SU-DHL-6 (cell line): ENCODE measurements at regions not wholly inside any gene's neighbourhood (a gene's known extent, or its start where the extent isn't known, plus 50 kb on each side); places are given as distances from the start of the nearest gene placed in this dataset.
"Not testable (repeated sequence)": the region's sequence is repeated elsewhere in the genome, so short reads cannot be mapped to it uniquely, and the experiment has no call there.

Experiments
- H2AFZ ChIP-seq: fragments of 200-600 bp; sonication (generic); 2 replicates; pipeline ENCODE4 v1.6.1; 2014; ENCODE audit warnings: low read depth, mild to moderate bottlenecking, moderate library complexity, mixed read lengths, antibody characterized with exemption, low read length; ENCODE audit not compliant: severe bottlenecking
- H3F3A ChIP-seq: fragments of 200-600 bp; shearing (Covaris generic); 2 replicates; pipeline ENCODE4 v1.6.0; 2016; ENCODE audit warnings: antibody characterized with exemption, mild to moderate bottlenecking; ENCODE audit not compliant: insufficient read depth
- H3K27ac ChIP-seq: fragments of 200-600 bp; sonication (generic); 2 replicates; pipeline ENCODE4 v1.5.1; 2016; ENCODE audit warnings: low read depth, mild to moderate bottlenecking, low read length, moderate library complexity, mixed read lengths
- H3K27me3 ChIP-seq: fragments of 200-600 bp; sonication (generic), shearing (Covaris generic); 2 replicates; pipeline ENCODE4 v1.6.0; 2014; ENCODE audit warnings: mild to moderate bottlenecking, low read length
- H3K36me3 ChIP-seq: fragments of 200-600 bp; sonication (generic); 2 replicates; pipeline ENCODE4 v1.6.1; 2014; ENCODE audit warnings: mild to moderate bottlenecking, low read length, mixed read lengths
- H3K4me2 ChIP-seq: fragments of 300-600, 200-600 bp; shearing (Covaris generic), sonication (generic); 2 replicates; pipeline ENCODE4 v1.6.0; 2014; ENCODE audit warnings: low read length, low read depth, mild to moderate bottlenecking; ENCODE audit not compliant: poor library complexity, severe bottlenecking
- H3K4me3 ChIP-seq: fragments of 200-600 bp; sonication (generic); 2 replicates; pipeline ENCODE4 v1.5.1; 2014; ENCODE audit warnings: antibody characterized with exemption, low read length, mild to moderate bottlenecking, mixed read lengths; ENCODE audit not compliant: insufficient read depth, poor library complexity, severe bottlenecking
- H3K79me2 ChIP-seq: fragments of 200-600 bp; sonication (generic); 2 replicates; pipeline ENCODE4 v1.6.1; 2014; ENCODE audit warnings: mild to moderate bottlenecking, low read length, moderate library complexity; ENCODE audit not compliant: insufficient read depth
- H3K9ac ChIP-seq: fragments of 200-600 bp; sonication (generic); 2 replicates; pipeline ENCODE4 v1.7.0; 2014; ENCODE audit warnings: mild to moderate bottlenecking, low read length
- H3K9me2 ChIP-seq: fragments of 200-600 bp; sonication (generic); replicated peaks from 2 replicates; pipeline ENCODE4 v1.6.1; 2014; ENCODE audit warnings: low read length; ENCODE audit not compliant: insufficient read depth
- H3K9me3 ChIP-seq: fragments of 200-600 bp; sonication (generic); 2 replicates; pipeline ENCODE4 v1.6.1; 2014; ENCODE audit warnings: low read length, mixed read lengths; ENCODE audit not compliant: insufficient read depth
- H4K20me1 ChIP-seq: fragments of 200-600 bp; sonication (generic); 2 replicates; pipeline ENCODE4 v1.6.1; 2014; ENCODE audit warnings: low read depth, mild to moderate bottlenecking, antibody characterized with exemption, low read length, moderate library complexity, mixed read lengths
- TF ChIP-seq, protein P1 (sequence below): fragments of 200-600 bp; sonication (generic); IDR thresholded peaks from one replicate; pipeline ENCODE4 v1.5.1; 2017; ENCODE audit warnings: antibody characterized with exemption, mild to moderate bottlenecking, low read length, moderate library complexity; ENCODE audit not compliant: insufficient read depth, poor library complexity, severe bottlenecking

DNA sequence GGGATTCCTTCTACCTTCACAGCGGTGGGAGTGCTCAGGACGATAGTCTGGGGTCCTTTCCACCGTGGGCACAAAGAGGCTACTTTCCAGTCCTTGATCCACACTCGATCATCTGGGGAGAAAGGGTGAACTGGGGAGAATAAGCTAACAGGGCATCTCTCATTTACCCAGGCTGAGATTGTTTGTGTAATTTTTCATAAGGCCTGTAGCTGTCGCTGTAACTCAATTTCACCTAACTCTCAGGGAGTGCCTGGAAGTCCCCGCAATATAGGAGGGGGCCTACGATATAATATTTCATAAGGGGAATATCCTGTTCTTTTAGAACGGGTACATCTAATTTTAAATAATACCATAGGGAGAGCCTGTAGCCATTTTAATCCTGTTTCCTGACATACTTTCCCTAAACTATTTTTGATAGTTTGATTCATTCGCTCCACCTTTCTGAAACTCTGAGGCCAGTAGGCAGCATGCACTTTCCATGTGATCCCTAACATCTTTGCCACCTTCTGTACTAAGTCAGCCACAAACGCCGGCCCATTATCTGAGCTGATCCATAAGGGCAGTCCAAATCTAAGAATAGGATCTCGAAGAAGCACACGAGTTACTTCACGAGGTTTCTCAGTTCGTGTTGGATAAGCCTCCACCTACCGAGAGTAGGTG lies 127.2 kb upstream of the CCZ1B start:
- H4K20me1 ChIP-seq, H3K9me3 ChIP-seq, H3K27ac ChIP-seq, H3K9me2 ChIP-seq, H3K9ac ChIP-seq, H3K4me3 ChIP-seq, H2AFZ ChIP-seq, H3K27me3 ChIP-seq, H3K79me2 ChIP-seq, H3K4me2 ChIP-seq, H3F3A ChIP-seq, H3K36me3 ChIP-seq: not testable (repeated sequence)
- TF ChIP-seq, protein P1, sequence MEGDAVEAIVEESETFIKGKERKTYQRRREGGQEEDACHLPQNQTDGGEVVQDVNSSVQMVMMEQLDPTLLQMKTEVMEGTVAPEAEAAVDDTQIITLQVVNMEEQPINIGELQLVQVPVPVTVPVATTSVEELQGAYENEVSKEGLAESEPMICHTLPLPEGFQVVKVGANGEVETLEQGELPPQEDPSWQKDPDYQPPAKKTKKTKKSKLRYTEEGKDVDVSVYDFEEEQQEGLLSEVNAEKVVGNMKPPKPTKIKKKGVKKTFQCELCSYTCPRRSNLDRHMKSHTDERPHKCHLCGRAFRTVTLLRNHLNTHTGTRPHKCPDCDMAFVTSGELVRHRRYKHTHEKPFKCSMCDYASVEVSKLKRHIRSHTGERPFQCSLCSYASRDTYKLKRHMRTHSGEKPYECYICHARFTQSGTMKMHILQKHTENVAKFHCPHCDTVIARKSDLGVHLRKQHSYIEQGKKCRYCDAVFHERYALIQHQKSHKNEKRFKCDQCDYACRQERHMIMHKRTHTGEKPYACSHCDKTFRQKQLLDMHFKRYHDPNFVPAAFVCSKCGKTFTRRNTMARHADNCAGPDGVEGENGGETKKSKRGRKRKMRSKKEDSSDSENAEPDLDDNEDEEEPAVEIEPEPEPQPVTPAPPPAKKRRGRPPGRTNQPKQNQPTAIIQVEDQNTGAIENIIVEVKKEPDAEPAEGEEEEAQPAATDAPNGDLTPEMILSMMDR, result peak; percentile 14

DNA sequence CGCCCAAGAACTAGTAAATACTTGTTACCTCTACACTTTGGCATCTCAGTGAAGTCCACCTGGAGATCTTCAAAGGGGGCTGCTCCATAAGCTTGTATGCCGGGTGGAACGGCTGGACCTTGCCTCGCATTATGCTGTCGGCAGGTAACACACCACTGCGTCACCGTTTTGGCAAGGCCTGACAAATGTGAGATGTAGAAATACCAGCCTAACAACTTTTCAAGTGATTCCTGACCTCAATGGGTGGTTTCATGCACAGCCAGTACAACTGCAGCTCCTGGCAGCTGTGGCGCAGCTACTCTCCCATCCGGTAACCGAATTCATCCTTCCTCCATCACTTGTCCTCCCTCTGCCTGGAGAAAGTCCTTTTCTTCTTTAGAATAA lies 127.7 kb upstream of the CCZ1B start:
- H3K27ac ChIP-seq, H2AFZ ChIP-seq, H3K9me2 ChIP-seq, H3K36me3 ChIP-seq, H3K4me2 ChIP-seq, H3K79me2 ChIP-seq, H3K4me3 ChIP-seq, H3K9ac ChIP-seq, H3K9me3 ChIP-seq, H4K20me1 ChIP-seq, H3K27me3 ChIP-seq, H3F3A ChIP-seq: not testable (repeated sequence)

DNA sequence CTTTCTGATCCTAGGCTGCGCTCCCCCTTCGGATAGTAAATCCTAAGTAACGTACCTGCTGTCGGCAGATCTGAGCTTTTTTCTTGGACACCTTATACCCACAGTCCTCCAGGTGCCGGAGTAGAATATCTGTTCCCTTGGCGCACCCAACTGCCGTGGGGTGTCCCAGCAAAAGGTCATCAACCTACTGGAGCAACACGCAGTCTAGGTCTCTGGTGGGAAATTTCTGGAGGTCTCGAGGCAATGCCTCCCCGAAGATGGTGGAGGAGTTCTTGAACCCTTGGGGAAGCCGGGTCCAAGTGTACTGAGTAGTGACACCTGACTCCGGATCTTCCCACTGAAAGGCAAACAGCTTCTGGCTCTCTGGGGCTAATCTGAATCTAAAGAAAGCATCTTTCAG lies 129.3 kb upstream of the CCZ1B start:
- not testable (repeated sequence) for H3K36me3 ChIP-seq, H3K9me2 ChIP-seq, H2AFZ ChIP-seq, H3F3A ChIP-seq, H3K4me3 ChIP-seq, H3K9me3 ChIP-seq, H3K27me3 ChIP-seq, H4K20me1 ChIP-seq, H3K27ac ChIP-seq, H3K9ac ChIP-seq, H3K79me2 ChIP-seq, H3K4me2 ChIP-seq

DNA sequence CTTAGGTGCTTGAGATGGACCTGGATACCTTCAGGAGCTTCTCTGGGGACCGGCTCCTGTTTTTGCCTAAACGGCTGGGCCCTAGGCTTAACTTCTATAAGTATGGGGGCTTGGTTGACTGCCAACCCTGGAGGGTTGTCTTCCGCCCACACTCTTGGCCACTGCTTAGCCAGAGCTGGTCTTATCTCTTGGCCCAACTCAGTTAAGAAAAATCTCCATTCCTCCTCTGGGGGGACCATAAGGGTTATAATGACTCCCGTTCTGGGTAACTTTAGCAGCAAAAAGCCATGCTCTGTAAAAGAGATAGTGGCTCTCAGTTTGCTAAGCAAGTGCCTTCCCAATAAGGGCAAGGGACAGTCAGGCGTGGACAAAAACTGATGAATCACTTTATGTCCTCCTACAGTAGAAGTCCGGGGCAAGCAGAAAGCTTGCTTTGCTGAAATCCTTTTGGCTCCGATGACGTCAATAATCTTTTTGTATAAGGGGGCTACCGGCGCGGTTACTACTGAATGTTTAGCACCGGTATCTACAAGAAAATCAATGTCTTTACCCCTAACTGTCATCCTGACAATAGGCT lies 130.0 kb upstream of the CCZ1B start:
- not testable (repeated sequence) for H3K27ac ChIP-seq, H3K79me2 ChIP-seq, H3K9me2 ChIP-seq, H3F3A ChIP-seq, H3K9me3 ChIP-seq, H3K4me3 ChIP-seq, H3K36me3 ChIP-seq, H3K27me3 ChIP-seq, H3K9ac ChIP-seq, H4K20me1 ChIP-seq, H3K4me2 ChIP-seq, H2AFZ ChIP-seq

DNA sequence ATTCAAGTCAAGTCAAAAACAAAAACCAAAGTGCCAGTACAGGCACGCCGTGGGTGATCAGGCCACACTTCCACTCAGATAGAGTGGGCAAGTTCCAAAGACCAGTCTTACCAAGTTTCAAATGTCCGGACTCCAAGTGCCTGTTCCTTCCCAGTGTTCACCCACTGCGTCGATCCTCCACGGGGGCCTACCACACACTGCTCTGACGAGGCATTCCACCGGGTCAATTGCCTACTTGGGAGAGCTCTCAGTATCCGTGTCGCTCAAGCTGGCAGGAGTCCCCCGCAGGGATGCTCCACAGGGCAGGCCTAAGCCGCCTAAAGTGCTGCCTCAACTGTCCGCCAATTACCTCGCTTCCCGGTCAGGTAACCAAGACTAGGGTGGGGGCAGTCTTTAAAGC lies 132.3 kb upstream of the CCZ1B start:
- H3K4me2 ChIP-seq, H2AFZ ChIP-seq, H3K9me3 ChIP-seq, H3K9ac ChIP-seq, H3K4me3 ChIP-seq, H3K9me2 ChIP-seq, H3F3A ChIP-seq, H3K79me2 ChIP-seq, H3K27ac ChIP-seq, H3K36me3 ChIP-seq, H3K27me3 ChIP-seq, H4K20me1 ChIP-seq: not testable (repeated sequence)

DNA sequence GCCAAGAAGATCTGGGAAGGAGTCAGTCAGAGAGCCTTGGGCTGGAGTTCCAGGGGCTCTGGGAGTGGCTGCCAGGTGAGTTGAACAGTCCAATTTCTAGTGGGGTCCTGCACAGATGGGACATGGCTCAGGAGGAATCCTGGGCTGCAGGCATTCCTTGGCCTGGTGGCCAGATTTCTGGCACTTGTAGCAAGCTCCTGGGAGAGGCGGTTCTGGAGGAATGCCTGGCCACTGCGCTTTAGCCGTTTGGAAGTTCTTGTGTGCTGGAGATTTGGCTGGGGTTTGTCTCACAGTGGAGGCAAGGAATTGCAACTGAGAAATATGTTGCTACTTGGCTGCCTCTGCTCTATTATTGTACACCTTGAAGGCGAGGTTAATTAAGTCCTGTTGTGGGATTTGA lies 133.9 kb upstream of the CCZ1B start:
- not testable (repeated sequence) for H3K9me2 ChIP-seq, H4K20me1 ChIP-seq, H3K27me3 ChIP-seq, H3K4me2 ChIP-seq, H2AFZ ChIP-seq, H3K36me3 ChIP-seq, H3F3A ChIP-seq, H3K9ac ChIP-seq, H3K4me3 ChIP-seq, H3K79me2 ChIP-seq, H3K9me3 ChIP-seq, H3K27ac ChIP-seq

DNA sequence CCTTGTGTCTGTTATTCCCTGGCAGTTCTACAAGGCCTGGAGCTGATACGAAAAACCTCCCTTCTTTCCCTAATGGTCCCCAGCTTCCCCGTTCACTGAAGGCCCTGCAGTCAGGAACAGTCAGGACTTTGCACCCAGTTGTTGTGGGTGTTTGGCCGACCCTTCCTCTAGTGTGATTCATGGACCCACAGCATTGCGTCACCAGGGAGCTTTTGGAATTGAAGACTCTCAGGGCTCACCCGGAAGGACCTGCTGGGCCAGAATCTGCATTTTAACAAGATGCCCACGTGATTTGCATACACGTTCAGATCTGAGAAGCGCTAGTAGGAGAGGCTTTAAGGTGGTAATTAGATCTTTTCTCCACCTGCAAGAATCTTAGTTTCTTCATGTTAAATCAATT lies 136.8 kb upstream of the CCZ1B start:
- not testable (repeated sequence) for H3K4me2 ChIP-seq, H3K27ac ChIP-seq, H3K79me2 ChIP-seq, H3K9ac ChIP-seq, H3K9me3 ChIP-seq, H3K4me3 ChIP-seq, H2AFZ ChIP-seq, H3F3A ChIP-seq, H4K20me1 ChIP-seq, H3K27me3 ChIP-seq, H3K36me3 ChIP-seq, H3K9me2 ChIP-seq
